ENCODE measurements at regions not wholly inside any gene's neighbourhood (a gene's known extent, or its start where the extent isn't known, plus 50 kb on each side); places are given as distances from the start of the nearest gene placed in this dataset.

DNA sequence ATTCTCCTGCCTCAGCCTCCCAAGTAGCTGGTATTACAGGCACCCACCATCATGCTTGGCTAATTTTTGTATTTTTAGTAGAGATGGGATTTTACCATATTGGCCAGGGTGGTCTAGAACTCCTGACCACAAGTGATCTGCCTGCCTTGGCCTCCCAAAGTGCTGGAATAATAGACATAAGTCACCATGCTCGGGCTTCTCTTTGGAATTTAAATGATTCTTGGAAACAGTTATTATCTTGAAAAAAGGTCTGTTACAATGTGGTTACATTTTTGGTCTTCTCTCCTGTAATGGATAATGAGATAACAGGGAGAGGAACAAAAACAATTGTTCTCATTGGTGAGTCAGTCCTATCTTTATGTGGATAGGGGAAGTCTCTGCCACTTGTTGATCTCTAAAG, 59.8 kb upstream of the AADACL2 start:
- 9% methylated on average over 1 of the region's 1 CpG for WGBS (ENCODE audit: low lambda C conversion rate)
- Histone ChIP-seq H3K9ac (ENCODE audit: insufficient read depth, low read depth, low read length) (no peak overlapping the region), H2AFZ (ENCODE audit: low read length) (no peak overlapping the region), H3K4me3 (replicated peaks in 1 of 3; ENCODE audit: insufficient read depth in 1 of 3, low read depth in 2 of 3, low read length in 3 of 3) (no peak overlapping the region), H3K36me3 (replicated peaks in 1 of 2; ENCODE audit: control insufficient read depth in 1 of 2, insufficient read depth in 2 of 2, low read length in 2 of 2) (no peaks in the 10 kb centered on the region), H3K27me3 (ENCODE audit: control insufficient read depth in 1 of 2, insufficient read depth in 2 of 2, low read length in 2 of 2) (no peaks in the 10 kb centered on the region; a peak in 1 of 5 replicates), H4K20me1 (ENCODE audit: insufficient read depth, low read length) (no peaks in the 10 kb centered on the region), H3K9me3 (ENCODE audit: low read length) (peaks cover 10% of the 10 kb centered on the region; the same call in 1 of the 2 replicates), H3K79me2 (ENCODE audit: insufficient read depth, low read length) (no peaks in the 10 kb centered on the region), H3K27ac (ENCODE audit: extremely low read length, insufficient read depth, low read length) (no peak overlapping the region), H3K4me1 (ENCODE audit: insufficient read depth, low read length) (no peaks in the 10 kb centered on the region), H3K4me2 (ENCODE audit: low read depth, low read length) (no peak overlapping the region)
- FAIRE-seq (no peak), DNase-seq (ENCODE audit: low spot score) (no peak), ATAC-seq (no peak)
- intact Hi-C loops (cut with micrococcal nuclease; ENCODE audit: unreplicated experiment), result no loop called here
- no TSS peak for BruUV-seq (replicated peaks)
- CTCF ChIA-PET (ENCODE audit: low intra/inter-chr PET ratio, low total read pairs), result no interaction called here
- POLR2A ChIA-PET, result no interaction called here
- in situ Hi-C loops (cut with HindIII; ENCODE audit: extremely low pct_ligation_motif_present, low pct_unique_long_range_greater_than_20kb), result no loop called here
- TF ChIP-seq SIX4 (CRISPR knock-in tag; IDR thresholded peaks at IDR 0.05) (no peak), DPF2 (CRISPR knock-in tag; IDR thresholded peaks at IDR 0.05; ENCODE audit: borderline replicate concordance, low read depth) (no peak), ZNF251 (CRISPR knock-in tag; IDR thresholded peaks at IDR 0.05) (no peak), ZNF558 (CRISPR knock-in tag; IDR thresholded peaks at IDR 0.05; ENCODE audit: borderline replicate concordance) (no peak), ZNF547 (CRISPR knock-in tag; IDR thresholded peaks at IDR 0.05) (no peak), PPARG (CRISPR knock-in tag; conservative IDR thresholded peaks at IDR 0.05) (no peak), ZNF17 (CRISPR knock-in tag; IDR thresholded peaks at IDR 0.05) (no peak), ZNF563 (CRISPR knock-in tag; IDR thresholded peaks at IDR 0.05) (no peak), IKZF1 (IDR thresholded peaks at IDR 0.05) (no peak), KLF9 (CRISPR knock-in tag; IDR thresholded peaks at IDR 0.05; ENCODE audit: low read depth) (no peak), ZNF790 (CRISPR knock-in tag; IDR thresholded peaks at IDR 0.05; ENCODE audit: borderline replicate concordance) (no peak), SRSF9 (IDR thresholded peaks at IDR 0.05; ENCODE audit: borderline replicate concordance, insufficient read depth, low read depth, low read length, poor library complexity, severe bottlenecking) (no peak), EEA1 (CRISPR knock-in tag; IDR thresholded peaks at IDR 0.05; ENCODE audit: borderline replicate concordance) (no peak), THYN1 (CRISPR knock-in tag; IDR thresholded peaks at IDR 0.05; ENCODE audit: borderline replicate concordance, low read depth) (no peak)
- TF ChIP-seq, protein P1, sequence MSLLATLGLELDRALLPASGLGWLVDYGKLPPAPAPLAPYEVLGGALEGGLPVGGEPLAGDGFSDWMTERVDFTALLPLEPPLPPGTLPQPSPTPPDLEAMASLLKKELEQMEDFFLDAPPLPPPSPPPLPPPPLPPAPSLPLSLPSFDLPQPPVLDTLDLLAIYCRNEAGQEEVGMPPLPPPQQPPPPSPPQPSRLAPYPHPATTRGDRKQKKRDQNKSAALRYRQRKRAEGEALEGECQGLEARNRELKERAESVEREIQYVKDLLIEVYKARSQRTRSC (CRISPR knock-in tag; IDR thresholded peaks at IDR 0.05; ENCODE audit: low read depth), result no peak
- TF ChIP-seq, protein P2, sequence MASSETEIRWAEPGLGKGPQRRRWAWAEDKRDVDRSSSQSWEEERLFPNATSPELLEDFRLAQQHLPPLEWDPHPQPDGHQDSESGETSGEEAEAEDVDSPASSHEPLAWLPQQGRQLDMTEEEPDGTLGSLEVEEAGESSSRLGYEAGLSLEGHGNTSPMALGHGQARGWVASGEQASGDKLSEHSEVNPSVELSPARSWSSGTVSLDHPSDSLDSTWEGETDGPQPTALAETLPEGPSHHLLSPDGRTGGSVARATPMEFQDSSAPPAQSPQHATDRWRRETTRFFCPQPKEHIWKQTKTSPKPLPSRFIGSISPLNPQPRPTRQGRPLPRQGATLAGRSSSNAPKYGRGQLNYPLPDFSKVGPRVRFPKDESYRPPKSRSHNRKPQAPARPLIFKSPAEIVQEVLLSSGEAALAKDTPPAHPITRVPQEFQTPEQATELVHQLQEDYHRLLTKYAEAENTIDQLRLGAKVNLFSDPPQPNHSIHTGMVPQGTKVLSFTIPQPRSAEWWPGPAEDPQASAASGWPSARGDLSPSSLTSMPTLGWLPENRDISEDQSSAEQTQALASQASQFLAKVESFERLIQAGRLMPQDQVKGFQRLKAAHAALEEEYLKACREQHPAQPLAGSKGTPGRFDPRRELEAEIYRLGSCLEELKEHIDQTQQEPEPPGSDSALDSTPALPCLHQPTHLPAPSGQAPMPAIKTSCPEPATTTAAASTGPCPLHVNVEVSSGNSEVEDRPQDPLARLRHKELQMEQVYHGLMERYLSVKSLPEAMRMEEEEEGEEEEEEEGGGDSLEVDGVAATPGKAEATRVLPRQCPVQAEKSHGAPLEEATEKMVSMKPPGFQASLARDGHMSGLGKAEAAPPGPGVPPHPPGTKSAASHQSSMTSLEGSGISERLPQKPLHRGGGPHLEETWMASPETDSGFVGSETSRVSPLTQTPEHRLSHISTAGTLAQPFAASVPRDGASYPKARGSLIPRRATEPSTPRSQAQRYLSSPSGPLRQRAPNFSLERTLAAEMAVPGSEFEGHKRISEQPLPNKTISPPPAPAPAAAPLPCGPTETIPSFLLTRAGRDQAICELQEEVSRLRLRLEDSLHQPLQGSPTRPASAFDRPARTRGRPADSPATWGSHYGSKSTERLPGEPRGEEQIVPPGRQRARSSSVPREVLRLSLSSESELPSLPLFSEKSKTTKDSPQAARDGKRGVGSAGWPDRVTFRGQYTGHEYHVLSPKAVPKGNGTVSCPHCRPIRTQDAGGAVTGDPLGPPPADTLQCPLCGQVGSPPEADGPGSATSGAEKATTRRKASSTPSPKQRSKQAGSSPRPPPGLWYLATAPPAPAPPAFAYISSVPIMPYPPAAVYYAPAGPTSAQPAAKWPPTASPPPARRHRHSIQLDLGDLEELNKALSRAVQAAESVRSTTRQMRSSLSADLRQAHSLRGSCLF (CRISPR knock-in tag; IDR thresholded peaks at IDR 0.05; ENCODE audit: borderline replicate concordance), result no peak
- TF ChIP-seq, protein P3, sequence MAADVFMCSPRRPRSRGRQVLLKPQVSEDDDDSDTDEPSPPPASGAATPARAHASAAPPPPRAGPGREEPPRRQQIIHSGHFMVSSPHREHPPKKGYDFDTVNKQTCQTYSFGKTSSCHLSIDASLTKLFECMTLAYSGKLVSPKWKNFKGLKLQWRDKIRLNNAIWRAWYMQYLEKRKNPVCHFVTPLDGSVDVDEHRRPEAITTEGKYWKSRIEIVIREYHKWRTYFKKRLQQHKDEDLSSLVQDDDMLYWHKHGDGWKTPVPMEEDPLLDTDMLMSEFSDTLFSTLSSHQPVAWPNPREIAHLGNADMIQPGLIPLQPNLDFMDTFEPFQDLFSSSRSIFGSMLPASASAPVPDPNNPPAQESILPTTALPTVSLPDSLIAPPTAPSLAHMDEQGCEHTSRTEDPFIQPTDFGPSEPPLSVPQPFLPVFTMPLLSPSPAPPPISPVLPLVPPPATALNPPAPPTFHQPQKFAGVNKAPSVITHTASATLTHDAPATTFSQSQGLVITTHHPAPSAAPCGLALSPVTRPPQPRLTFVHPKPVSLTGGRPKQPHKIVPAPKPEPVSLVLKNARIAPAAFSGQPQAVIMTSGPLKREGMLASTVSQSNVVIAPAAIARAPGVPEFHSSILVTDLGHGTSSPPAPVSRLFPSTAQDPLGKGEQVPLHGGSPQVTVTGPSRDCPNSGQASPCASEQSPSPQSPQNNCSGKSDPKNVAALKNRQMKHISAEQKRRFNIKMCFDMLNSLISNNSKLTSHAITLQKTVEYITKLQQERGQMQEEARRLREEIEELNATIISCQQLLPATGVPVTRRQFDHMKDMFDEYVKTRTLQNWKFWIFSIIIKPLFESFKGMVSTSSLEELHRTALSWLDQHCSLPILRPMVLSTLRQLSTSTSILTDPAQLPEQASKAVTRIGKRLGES (CRISPR knock-in tag; IDR thresholded peaks at IDR 0.05; ENCODE audit: borderline replicate concordance), result no peak

Measured in HepG2 (cell line).